ENCODE measurements at regions not wholly inside any gene's neighbourhood (a gene's known extent, or its start where the extent isn't known, plus 50 kb on each side); places are given as distances from the start of the nearest gene placed in this dataset.

DNA sequence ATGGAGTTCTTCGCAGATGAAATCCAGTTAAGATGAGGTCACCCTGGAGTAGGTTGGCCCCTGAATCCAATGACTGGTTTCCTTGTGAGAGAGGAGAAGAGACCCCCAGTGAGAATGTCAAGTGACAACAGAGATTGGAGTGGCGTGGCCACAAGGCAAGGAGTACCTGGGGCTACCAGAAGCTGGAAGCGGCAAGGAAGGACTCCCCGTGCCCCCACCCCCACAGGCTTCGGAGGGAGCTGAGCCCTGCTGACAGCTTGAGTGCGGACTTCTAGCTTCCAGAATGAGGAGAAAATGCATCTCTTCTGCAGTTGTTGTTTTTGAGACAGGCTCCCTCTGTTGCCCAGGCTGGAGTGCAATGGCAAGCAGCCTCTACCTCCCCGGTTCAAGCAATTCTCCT lies 78.0 kb upstream of the HPCAL1 start:
- POLR2A ChIA-PET: no interaction called here
- H3K27me3 Mint-ChIP-seq: no peaks in the 10 kb centered on the region
- CTCF ChIA-PET: no interaction called here
- ATAC-seq: no peak
- peaks cover 5% of the 10 kb centered on the region for H3K4me1 Mint-ChIP-seq (ENCODE audit: low read depth)
- no peak overlapping the region for H3K27ac Mint-ChIP-seq
- no peaks in the 10 kb centered on the region for H3K36me3 Mint-ChIP-seq (ENCODE audit: low read depth)
- TF ChIP-seq, protein P1, sequence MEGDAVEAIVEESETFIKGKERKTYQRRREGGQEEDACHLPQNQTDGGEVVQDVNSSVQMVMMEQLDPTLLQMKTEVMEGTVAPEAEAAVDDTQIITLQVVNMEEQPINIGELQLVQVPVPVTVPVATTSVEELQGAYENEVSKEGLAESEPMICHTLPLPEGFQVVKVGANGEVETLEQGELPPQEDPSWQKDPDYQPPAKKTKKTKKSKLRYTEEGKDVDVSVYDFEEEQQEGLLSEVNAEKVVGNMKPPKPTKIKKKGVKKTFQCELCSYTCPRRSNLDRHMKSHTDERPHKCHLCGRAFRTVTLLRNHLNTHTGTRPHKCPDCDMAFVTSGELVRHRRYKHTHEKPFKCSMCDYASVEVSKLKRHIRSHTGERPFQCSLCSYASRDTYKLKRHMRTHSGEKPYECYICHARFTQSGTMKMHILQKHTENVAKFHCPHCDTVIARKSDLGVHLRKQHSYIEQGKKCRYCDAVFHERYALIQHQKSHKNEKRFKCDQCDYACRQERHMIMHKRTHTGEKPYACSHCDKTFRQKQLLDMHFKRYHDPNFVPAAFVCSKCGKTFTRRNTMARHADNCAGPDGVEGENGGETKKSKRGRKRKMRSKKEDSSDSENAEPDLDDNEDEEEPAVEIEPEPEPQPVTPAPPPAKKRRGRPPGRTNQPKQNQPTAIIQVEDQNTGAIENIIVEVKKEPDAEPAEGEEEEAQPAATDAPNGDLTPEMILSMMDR (IDR thresholded peaks at IDR 0.05): no peak
- no peak for DNase-seq
- no peaks in the 10 kb centered on the region for H3K9me3 Mint-ChIP-seq
- H3K4me3 Mint-ChIP-seq: no peak overlapping the region
- intact Hi-C loops (cut with micrococcal nuclease): no loop called here

DNA sequence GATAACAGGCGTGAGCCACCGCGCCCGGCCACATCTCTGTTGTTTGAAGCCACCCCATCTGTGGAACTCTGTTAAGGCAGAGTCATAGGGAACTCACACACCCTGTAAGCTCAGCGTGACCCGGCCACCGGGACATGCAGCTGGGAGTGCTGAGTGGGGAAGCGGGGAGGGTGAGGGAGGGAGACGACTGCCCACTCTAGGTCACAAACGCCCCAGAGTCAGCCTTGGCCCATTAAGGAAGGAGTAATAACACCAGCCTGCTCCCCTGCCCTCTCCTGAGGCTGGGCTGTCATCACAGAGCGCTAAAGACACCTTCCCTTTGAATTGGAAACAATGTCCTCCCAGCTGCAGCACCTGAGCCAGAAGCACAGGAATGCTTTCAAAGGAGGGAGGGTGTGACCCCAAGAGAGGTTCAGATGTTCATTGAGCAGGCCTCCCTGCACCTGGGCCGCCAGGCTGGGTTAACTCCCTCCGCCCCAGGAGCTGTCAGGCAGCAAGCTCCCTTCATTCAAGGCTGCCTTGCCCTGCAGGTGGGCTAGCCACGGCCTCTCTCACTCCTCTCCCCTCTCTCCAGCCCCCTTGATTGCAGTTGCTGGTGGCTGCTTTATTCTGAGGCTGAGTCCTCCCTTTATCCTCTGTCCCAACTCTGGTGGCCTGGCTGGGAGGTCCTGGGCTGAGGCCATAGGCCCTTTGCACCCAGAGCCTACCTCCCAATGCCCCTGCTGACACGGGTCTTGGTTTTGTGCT lies 77.2 kb upstream of the HPCAL1 start:
- no peak for ATAC-seq
- intact Hi-C loops (cut with micrococcal nuclease): no loop called here
- H3K27ac Mint-ChIP-seq: no peak overlapping the region
- H3K9me3 Mint-ChIP-seq: no peaks in the 10 kb centered on the region
- no peak for DNase-seq
- POLR2A ChIA-PET: no interaction called here
- TF ChIP-seq, protein P1 (IDR thresholded peaks at IDR 0.05): no peak
- CTCF ChIA-PET: interaction anchor here (1.4 kb wide), 1 partner anchor 209 kb away, joined by 7 read pairs; no protein-coding TSS in a partner anchor
- H3K27me3 Mint-ChIP-seq: no peaks in the 10 kb centered on the region
- peaks cover 5% of the 10 kb centered on the region for H3K4me1 Mint-ChIP-seq (ENCODE audit: low read depth)
- H3K36me3 Mint-ChIP-seq (ENCODE audit: low read depth): no peaks in the 10 kb centered on the region
- no peak overlapping the region for H3K4me3 Mint-ChIP-seq

DNA sequence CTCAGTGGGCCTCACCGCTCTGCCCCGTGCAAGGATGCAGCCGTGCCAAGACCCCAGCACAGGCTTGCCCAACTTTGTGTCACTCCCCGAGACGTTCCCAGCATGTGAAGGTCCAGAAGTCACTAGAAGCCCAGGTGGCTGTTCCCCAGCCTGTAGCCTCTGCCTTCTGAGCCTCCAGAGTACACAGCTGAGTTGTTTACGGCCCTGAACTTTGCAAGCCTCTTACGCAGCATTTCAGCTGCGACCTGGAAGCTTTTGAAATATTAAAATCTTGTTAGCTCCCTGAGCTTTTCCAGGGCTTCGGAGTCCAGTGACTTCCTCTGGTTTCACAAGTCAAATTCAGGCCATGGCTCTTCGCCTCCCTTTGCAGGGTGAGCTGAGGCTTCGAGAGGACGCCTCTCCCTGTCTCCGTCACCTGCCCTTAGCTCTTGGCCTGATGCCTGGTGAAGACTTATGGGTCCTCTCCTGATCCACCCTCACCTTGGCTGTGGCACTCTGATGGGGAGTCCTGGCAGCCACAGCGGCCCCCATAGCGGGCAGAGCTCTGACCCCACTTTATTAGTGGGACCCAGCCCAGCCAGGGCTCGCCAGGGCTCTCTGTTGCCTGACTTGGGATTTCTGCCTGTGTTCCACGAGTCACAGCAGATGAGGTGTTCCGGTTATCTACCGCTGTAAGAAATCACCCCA lies 76.5 kb upstream of the HPCAL1 start:
- POLR2A ChIA-PET: no interaction called here
- ATAC-seq (no peak), DNase-seq (no peak)
- Mint-ChIP-seq H3K27me3 (no peaks in the 10 kb centered on the region), H3K4me1 (ENCODE audit: low read depth) (peaks cover 5% of the 10 kb centered on the region), H3K4me3 (no peak overlapping the region), H3K27ac (no peak overlapping the region), H3K9me3 (no peaks in the 10 kb centered on the region), H3K36me3 (ENCODE audit: low read depth) (no peaks in the 10 kb centered on the region)
- CTCF ChIA-PET: interaction anchor here (1.3 to 1.4 kb wide), 2 partner anchors 182 to 209 kb away, joined by 6 to 7 read pairs; no protein-coding TSS in a partner anchor
- intact Hi-C loops (cut with micrococcal nuclease): no loop called here
- TF ChIP-seq, protein P1 (IDR thresholded peaks at IDR 0.05): no peak

DNA sequence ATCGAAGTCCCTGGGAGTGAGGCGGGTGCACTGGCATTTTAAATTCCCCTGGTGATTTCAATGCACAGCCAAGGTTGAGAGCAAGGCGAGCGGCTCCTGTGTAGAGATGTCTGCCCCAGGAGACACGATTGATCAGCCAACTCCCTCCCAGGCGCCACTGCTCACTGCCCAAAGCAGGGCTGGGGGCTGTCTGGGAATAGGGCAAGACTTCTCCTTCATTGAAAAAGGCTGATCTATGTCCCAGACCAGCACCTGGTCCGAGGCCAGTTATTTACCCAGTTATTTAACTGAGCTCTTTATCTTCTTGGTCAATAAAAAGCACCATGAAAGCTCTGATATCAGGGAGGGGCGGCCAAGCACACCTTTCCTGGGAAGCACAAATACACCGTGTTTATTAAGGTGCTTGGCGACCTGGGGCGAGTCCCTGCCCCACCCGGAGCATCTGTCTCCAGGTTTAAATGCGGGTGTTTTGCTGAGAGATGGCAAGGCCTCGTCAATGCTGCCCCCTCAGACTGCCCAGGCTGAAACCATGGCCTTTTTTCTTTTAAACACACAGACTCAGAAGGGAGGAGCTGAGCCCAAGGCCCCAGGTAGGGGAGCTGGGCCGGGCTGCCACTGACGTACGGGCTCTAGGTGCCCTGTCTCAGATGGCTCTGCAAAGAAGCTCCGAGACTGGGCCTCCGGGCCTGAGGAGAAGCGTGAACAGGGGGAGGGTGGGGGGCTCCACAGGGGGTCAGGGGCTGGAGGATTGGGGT lies 73.9 kb upstream of the HPCAL1 start:
- Mint-ChIP-seq H3K9me3 (peaks cover 4% of the 10 kb centered on the region), H3K4me3 (no peak overlapping the region), H3K27me3 (no peaks in the 10 kb centered on the region), H3K36me3 (ENCODE audit: low read depth) (no peaks in the 10 kb centered on the region), H3K27ac (no peak overlapping the region), H3K4me1 (ENCODE audit: low read depth) (peaks cover 6% of the 10 kb centered on the region)
- intact Hi-C loops (cut with micrococcal nuclease): no loop called here
- ATAC-seq (no peak), DNase-seq (no peak)
- ChIA-PET CTCF (interaction anchor here (1.2 to 2.4 kb wide), 2 partner anchors 180 to 206 kb away, joined by 3 to 9 read pairs; no protein-coding TSS in a partner anchor), POLR2A (interaction anchor here (0.6 kb wide), 1 partner anchor 53 kb away, joined by 3 read pairs; no protein-coding TSS in a partner anchor)
- TF ChIP-seq, protein P1 (IDR thresholded peaks at IDR 0.05): no peak
